Neural cell (in vitro differentiated cells): ENCODE measurements at regions not wholly inside any gene's neighbourhood (a gene's known extent, or its start where the extent isn't known, plus 50 kb on each side); places are given as distances from the start of the nearest gene placed in this dataset.
A peak's percentile ranks its signal among the peaks of the same experiment; 100 is the strongest.

Experiments
- H2AFZ ChIP-seq: fragments of 200-600, 300-800 bp; sonication (generic), shearing (Covaris generic); 2 replicates; pipeline ENCODE4 v1.6.0; 2014; ENCODE audit warnings: low read depth, mild to moderate bottlenecking, antibody characterized with exemption, low read length, moderate library complexity
- H3F3A ChIP-seq: fragments of 200-600 bp; shearing (Covaris generic); 2 replicates; pipeline ENCODE4 v1.6.1; 2016; ENCODE audit warnings: mild to moderate bottlenecking, moderate library complexity, mixed read lengths, antibody characterized with exemption, low read length; ENCODE audit not compliant: insufficient read depth, poor library complexity, severe bottlenecking
- H3K27ac ChIP-seq: fragments of 200-600, 300-800 bp; sonication (generic), shearing (Covaris generic); 2 replicates; pipeline ENCODE4 v1.5.1; 2014; ENCODE audit warnings: mild to moderate bottlenecking, low read length, moderate library complexity
- H3K27me3 ChIP-seq: fragments of 300-800, 200-600 bp; sonication (generic), shearing (Covaris generic); 2 replicates; pipeline ENCODE4 v1.6.0; 2014; ENCODE audit warnings: mild to moderate bottlenecking, low read depth, low read length, moderate library complexity; ENCODE audit not compliant: insufficient read depth
- H3K36me3 ChIP-seq: fragments of 300-800, 200-600 bp; sonication (generic), shearing (Covaris generic); 2 replicates; pipeline ENCODE4 v1.5.1; 2014; ENCODE audit warnings: mild to moderate bottlenecking, antibody characterized with exemption, low read length, moderate library complexity; ENCODE audit not compliant: insufficient read depth
- H3K4me2 ChIP-seq: fragments of 300-800, 200-600 bp; sonication (generic), shearing (Covaris generic); 2 replicates; pipeline ENCODE4 v1.6.0; 2014; ENCODE audit warnings: mild to moderate bottlenecking, low read length
- H3K4me3 ChIP-seq: fragments of 300-800, 200-600 bp; sonication (generic), shearing (Covaris generic); 2 replicates; pipeline ENCODE4 v1.5.1; 2014; ENCODE audit warnings: mild to moderate bottlenecking, low read length, moderate library complexity
- H3K79me2 ChIP-seq: fragments of 200-600 bp; shearing (Covaris generic); replicated peaks from 2 replicates; pipeline ENCODE4 v1.6.0; 2014; ENCODE audit warnings: mild to moderate bottlenecking, low read length, moderate library complexity; ENCODE audit not compliant: insufficient read depth
- H3K9ac ChIP-seq: fragments of 300-800, 200-600 bp; sonication (generic), shearing (Covaris generic); 2 replicates; pipeline ENCODE4 v1.6.1; 2016; ENCODE audit warnings: mild to moderate bottlenecking, low read length, mixed read lengths
- H3K9me2 ChIP-seq: fragments of 200-600 bp; shearing (Covaris generic); 2 replicates; pipeline ENCODE4 v1.6.1; 2016; ENCODE audit warnings: mild to moderate bottlenecking, low read length, mixed read lengths; ENCODE audit not compliant: insufficient read depth
- H3K9me3 ChIP-seq: fragments of 200-600, 300-800 bp; sonication (generic), shearing (Covaris generic); 2 replicates; pipeline ENCODE4 v1.6.1; 2016; ENCODE audit warnings: mild to moderate bottlenecking, mixed run types, low read length, moderate library complexity, mixed read lengths
- H4K20me1 ChIP-seq: fragments of 200-600 bp; shearing (Covaris generic); 2 replicates; pipeline ENCODE4 v1.6.1; 2016; ENCODE audit warnings: mild to moderate bottlenecking, mixed run types; ENCODE audit not compliant: insufficient read depth
- CTCF ChIP-seq: fragments of 450-650 bp; IDR thresholded peaks from 2 replicates; pipeline ENCODE4 v1.5.1; 2014; ENCODE audit warnings: antibody characterized with exemption, mild to moderate bottlenecking, moderate library complexity; ENCODE audit not compliant: poor library complexity, severe bottlenecking
- EP300 ChIP-seq: fragments of 450-650 bp; conservative IDR thresholded peaks from 2 replicates; pipeline ENCODE4 v1.6.1; 2014; ENCODE audit warnings: antibody characterized with exemption, mild to moderate bottlenecking, moderate library complexity; ENCODE audit not compliant: poor library complexity, severe bottlenecking
- EZH2 ChIP-seq: fragments of 200-600, 300-800 bp; shearing (Covaris generic), sonication (generic); IDR thresholded peaks from 2 replicates; pipeline ENCODE4 v1.6.1; 2014; ENCODE audit warnings: antibody characterized with exemption, low read length, borderline replicate concordance, mild to moderate bottlenecking; ENCODE audit not compliant: insufficient read depth, poor library complexity, severe bottlenecking
- MXI1 ChIP-seq: fragments of 450-650 bp; conservative IDR thresholded peaks from 2 replicates; pipeline ENCODE4 v1.6.1; 2014; ENCODE audit warnings: antibody characterized with exemption, mild to moderate bottlenecking; ENCODE audit not compliant: poor library complexity, severe bottlenecking
- POLR2AphosphoS5 ChIP-seq: IDR thresholded peaks from 2 replicates; pipeline ENCODE4 v1.6.1; 2012
- RAD21 ChIP-seq: fragments of 450-650 bp; conservative IDR thresholded peaks from 2 replicates; pipeline ENCODE4 v1.6.1; 2014; ENCODE audit warnings: antibody characterized with exemption, mild to moderate bottlenecking, moderate library complexity
- REST ChIP-seq: IDR thresholded peaks from 2 replicates; pipeline ENCODE4 v1.6.1; 2012; ENCODE audit warnings: borderline replicate concordance
- SMC3 ChIP-seq: fragments of 450-650 bp; conservative IDR thresholded peaks from 2 replicates; pipeline ENCODE4 v1.6.1; 2014; ENCODE audit warnings: antibody characterized with exemption, mild to moderate bottlenecking, moderate library complexity; ENCODE audit not compliant: poor library complexity
- TAF1 ChIP-seq: IDR thresholded peaks from 2 replicates; pipeline ENCODE4 v1.6.1; 2012; ENCODE audit warnings: low read depth

GRCh38 chr10:123557366-123558108 is 108.6 kb upstream of the GPR26 start:
- no peaks in the 10 kb centered on the region for H3K36me3 ChIP-seq
- no peaks in the 10 kb centered on the region for H3K9me2 ChIP-seq
- no peaks in the 10 kb centered on the region for H3K9me3 ChIP-seq
- no peaks in the 10 kb centered on the region for H4K20me1 ChIP-seq
- peaks cover 8% of the 10 kb centered on the region for H3K27me3 ChIP-seq
- H2AFZ ChIP-seq: no peak overlapping the region
- H3K4me2 ChIP-seq: no peak overlapping the region
- H3K27ac ChIP-seq: no peak overlapping the region
- H3K9ac ChIP-seq: no peak overlapping the region
- no peaks in the 10 kb centered on the region for H3F3A ChIP-seq
- no peak overlapping the region for H3K4me3 ChIP-seq
- H3K79me2 ChIP-seq: no peaks in the 10 kb centered on the region
- no peak for TF ChIP-seq EP300
- TF ChIP-seq MXI1: no peak
- no peak for TF ChIP-seq EZH2
- no peak for TF ChIP-seq POLR2AphosphoS5
- no peak for TF ChIP-seq SMC3
- TF ChIP-seq TAF1: no peak

- Histone ChIP-seq H3K4me2 (no peak overlapping the region), H3K9me3 (no peaks in the 10 kb centered on the region), H3K4me3 (no peak overlapping the region), H3K27ac (no peak overlapping the region), H3K27me3 (peaks cover 8% of the 10 kb centered on the region), H4K20me1 (no peaks in the 10 kb centered on the region), H3K9me2 (no peaks in the 10 kb centered on the region), H3K79me2 (no peaks in the 10 kb centered on the region), H3K36me3 (no peaks in the 10 kb centered on the region), H2AFZ (no peak overlapping the region), H3F3A (no peaks in the 10 kb centered on the region), H3K9ac (no peak overlapping the region)
- TF ChIP-seq RAD21 (no peak), EZH2 (no peak), EP300 (no peak)
Observed at GRCh38 chr10:123558651-123559050, 107.5 kb upstream of the GPR26 start.

- Histone ChIP-seq H4K20me1 (no peaks in the 10 kb centered on the region), H3K9me2 (no peaks in the 10 kb centered on the region), H3K9me3 (no peaks in the 10 kb centered on the region), H3K27ac (no peak overlapping the region), H3K79me2 (no peaks in the 10 kb centered on the region), H3K4me3 (no peak overlapping the region), H3K27me3 (peaks cover 8% of the 10 kb centered on the region), H3F3A (no peaks in the 10 kb centered on the region), H3K36me3 (no peaks in the 10 kb centered on the region), H2AFZ (no peak overlapping the region), H3K9ac (no peak overlapping the region), H3K4me2 (no peak overlapping the region)
- no peak for TF ChIP-seq REST
- TF ChIP-seq EP300: no peak
- no peak for TF ChIP-seq TAF1
- peak; percentile 95 for TF ChIP-seq CTCF
- peak; percentile 99 for TF ChIP-seq SMC3
- TF ChIP-seq RAD21: peak; percentile 98
Observed at GRCh38 chr10:123559066-123559822, 106.9 kb upstream of the GPR26 start.
